HCT116 (cell line): ENCODE measurements at regions not wholly inside any gene's neighbourhood (a gene's known extent, or its start where the extent isn't known, plus 50 kb on each side); places are given as distances from the start of the nearest gene placed in this dataset.

Experiments
- ATAC-seq: fragments of 200-7000 bp; cut with Tn5 transposase; 2 replicates; pipeline ENCODE4 v1.9.1; 2020; ENCODE audit warnings: mild to moderate bottlenecking, moderate library complexity
- BruUV-seq: library from RNA; stranded (reverse); fragments of 400-500 nt; replicated peaks from 2 replicates; lab custom pipeline; 2021; lab: Mats Ljungman, UMichigan
- CTCF ChIA-PET: fragments of 300-600 bp; sonication (Branson Sonifier 250); formaldehyde crosslinking; loops from one replicate; lab custom pipeline; 2021; ENCODE audit warnings: antibody characterized with exemption; lab: Charles Lee
- POLR2A ChIA-PET: fragments of 300-600, 350-600 bp; sonication (Branson Sonifier 250); formaldehyde crosslinking; loops from one replicate; lab custom pipeline; 2021; ENCODE audit warnings: antibody characterized with exemption; lab: Charles Lee
- RAD21 ChIA-PET, 2 experiments: fragments of 300-600 bp; sonication (Branson Sonifier 250); formaldehyde crosslinking; loops; one replicate each; lab custom pipeline; 2023; ENCODE audit warnings: low total read pairs in 2 of 2; ENCODE audit not compliant: uncharacterized antibody in 2 of 2, unreplicated experiment in 2 of 2, low non-redundant PET in 1 of 2; lab: Charles Lee
- DNase-seq: peaks from one replicate; pipeline ENCODE4 v3.0.0-alpha.2; 2010; ENCODE audit warnings: low read depth, low spot score
- H2AFZ ChIP-seq: fragments of 200-600 bp; shearing (Covaris generic), sonication (generic); 2 replicates; pipeline ENCODE4 v1.6.1; 2017; ENCODE audit warnings: low read depth, mixed run types, mixed read lengths, antibody characterized with exemption, low read length; ENCODE audit not compliant: poor library complexity, severe bottlenecking
- H3K27ac ChIP-seq: 2 replicates; pipeline ENCODE4 v1.5.1; 2012; ENCODE audit warnings: low read depth, low read length
- H3K27me3 ChIP-seq: fragments of 200-600 bp; sonication (generic); 2 replicates; pipeline ENCODE4 v1.6.1; 2016; ENCODE audit warnings: mixed run types, low read length, mixed read lengths; ENCODE audit not compliant: insufficient read depth
- H3K36me3 ChIP-seq, 2 experiments: fragments of 200-500 bp in 1 of 2; fragments of 200-600 bp in 1 of 2; sonication (Bioruptor generic) in 1 of 2; sonication (generic) in 1 of 2; 2 replicates each; pipeline versions ENCODE4 v1.5.1 to v1.6.1; 2014 to 2016; ENCODE audit warnings: low read length in 2 of 2, inconsistent platforms in 1 of 2, mixed read lengths in 1 of 2, mixed run types in 1 of 2; ENCODE audit not compliant: insufficient read depth in 2 of 2, control insufficient read depth in 1 of 2
- H3K4me1 ChIP-seq, 2 experiments: fragments of 200-600 bp in 1 of 2; sonication (generic) in 1 of 2; 2 replicates each; pipeline versions ENCODE4 v1.5.1 to v1.6.1; 2012 to 2017; ENCODE audit warnings: low read length in 2 of 2, inconsistent platforms in 1 of 2, mild to moderate bottlenecking in 1 of 2, mixed read lengths in 1 of 2, mixed run types in 1 of 2, moderate library complexity in 1 of 2; ENCODE audit not compliant: insufficient read depth in 2 of 2, control insufficient read depth in 1 of 2
- H3K4me2 ChIP-seq: fragments of 200-600 bp; sonication (generic); 2 replicates; pipeline ENCODE4 v1.6.1; 2017; ENCODE audit warnings: mixed run types, low read length, mixed read lengths
- H3K4me3 ChIP-seq, 2 experiments: fragments of 200-600 bp in 1 of 2; sonication (generic) in 1 of 2; replicated peaks in 1 of 2; 2 replicates each; pipeline ENCODE4 v1.5.1; 2011 to 2016; ENCODE audit warnings: low read length in 2 of 2, control low read depth in 1 of 2, low read depth in 1 of 2, mild to moderate bottlenecking in 1 of 2, mixed read lengths in 1 of 2, mixed run types in 1 of 2
- H3K79me2 ChIP-seq: fragments of 200-600 bp; sonication (generic); 2 replicates; pipeline ENCODE4 v1.6.1; 2017; ENCODE audit warnings: mild to moderate bottlenecking, mixed run types, low read length, moderate library complexity, mixed read lengths; ENCODE audit not compliant: insufficient read depth
- H3K9ac ChIP-seq: fragments of 200-600 bp; sonication (generic); 2 replicates; pipeline ENCODE4 v1.6.1; 2016; ENCODE audit warnings: low read length, mixed read lengths
- H3K9me2 ChIP-seq: fragments of 200-600 bp; sonication (generic), shearing (Covaris generic); 2 replicates; pipeline ENCODE4 v1.6.1; 2017; ENCODE audit warnings: mixed run types, mild to moderate bottlenecking, moderate library complexity; ENCODE audit not compliant: insufficient read depth
- H3K9me3 ChIP-seq, 2 experiments: fragments of 200-500 bp in 1 of 2; fragments of 200-600 bp in 1 of 2; sonication (Bioruptor generic) in 1 of 2; sonication (generic) in 1 of 2; 2 replicates each; pipeline ENCODE4 v1.6.1; 2014 to 2017; ENCODE audit warnings: low read length in 2 of 2, mixed read lengths in 2 of 2, inconsistent platforms in 1 of 2, low read depth in 1 of 2, mild to moderate bottlenecking in 1 of 2, mixed run types in 1 of 2, moderate library complexity in 1 of 2; ENCODE audit not compliant: control insufficient read depth in 1 of 2, insufficient read depth in 1 of 2
- H4K20me1 ChIP-seq: fragments of 200-600 bp; sonication (generic), shearing (Covaris generic); 2 replicates; pipeline ENCODE4 v1.6.1; 2017; ENCODE audit warnings: mixed run types, mild to moderate bottlenecking, moderate library complexity; ENCODE audit not compliant: insufficient read depth
- ATF3 ChIP-seq: IDR thresholded peaks from 2 replicates; pipeline ENCODE4 v1.6.1; 2012
- EGR1 ChIP-seq: IDR thresholded peaks from 2 replicates; pipeline ENCODE4 v1.6.1; 2012; ENCODE audit warnings: low read depth
- FOSL1 ChIP-seq: IDR thresholded peaks from 2 replicates; pipeline ENCODE4 v1.6.1; 2012; ENCODE audit warnings: low read depth
- MAX ChIP-seq: IDR thresholded peaks from 2 replicates; pipeline ENCODE4 v1.6.1; 2012
- REST ChIP-seq: IDR thresholded peaks from 2 replicates; pipeline ENCODE4 v1.6.1; 2012; ENCODE audit warnings: low read depth
- SRF ChIP-seq: IDR thresholded peaks from 2 replicates; pipeline ENCODE4 v1.6.1; 2012; ENCODE audit warnings: low read depth
- TCF7L2 ChIP-seq: IDR thresholded peaks from 2 replicates; pipeline ENCODE4 v1.7.0; 2011; ENCODE audit warnings: borderline replicate concordance, inconsistent platforms; ENCODE audit not compliant: insufficient read depth, insufficient read length; ENCODE audit errors: extremely low read depth
- ZBTB33 ChIP-seq: IDR thresholded peaks from 2 replicates; pipeline ENCODE4 v1.6.1; 2011; ENCODE audit warnings: mild to moderate bottlenecking, low read length, moderate library complexity; ENCODE audit not compliant: insufficient replicate concordance; ENCODE audit errors: extremely low read depth
- ZFX ChIP-seq: fragments of 450-650 bp; IDR thresholded peaks from 2 replicates; pipeline ENCODE4 v1.6.1; 2017
- ZNF274 ChIP-seq: fragments of 200-500 bp; sonication (Bioruptor generic); IDR thresholded peaks from 2 replicates; pipeline ENCODE4 v1.6.1; 2014; ENCODE audit warnings: mild to moderate bottlenecking, low read depth, low read length, inconsistent platforms
- intact Hi-C: fragments of 100-400 bp; cut with micrococcal nuclease; formaldehyde crosslinking; loops from 2 replicates; pipeline ENCODE4 v1.10.0; 2022

- peak; percentile 41 for ATAC-seq
- intact Hi-C loops, result loop anchor here (5.0 kb wide), 1 partner anchor 115 kb away; the partner anchor contains the start of gene NCOR2
These were observed 114.5 kb upstream of the NCOR2 start for GRCh38 chr12:124681779-124682391.

More at GRCh38 chr12:124681779-124682391, 114.5 kb upstream of the NCOR2 start:
- CTCF ChIA-PET, result no interaction called here
- DNase-seq, result no peak
- H3K9me2 ChIP-seq, result no peaks in the 10 kb centered on the region
- peaks cover 45 to 73% of the 10 kb centered on the region in 2 experiments for H3K4me1 ChIP-seq
- H3K9me3 ChIP-seq, result peaks cover 0 to 4% of the 10 kb centered on the region in 2 experiments; a peak in 1 of 4 replicates
- peak overlapping the region; percentile 71 for H3K4me2 ChIP-seq
- H4K20me1 ChIP-seq, result no peaks in the 10 kb centered on the region
- RAD21 ChIA-PET, result no interaction called here
- peak overlapping the region; percentile 20 for H2AFZ ChIP-seq
- no TSS peak for BruUV-seq
- H3K36me3 ChIP-seq, result no peaks in the 10 kb centered on the region
- peak overlapping the region; percentile 20; the same call in 1 of the 2 replicates for H3K27ac ChIP-seq
- no peaks in the 10 kb centered on the region for H3K27me3 ChIP-seq
- TF ChIP-seq FOSL1 (no peak), ZNF274 (no peak), TCF7L2 (no peak), ZBTB33 (no peak), MAX (no peak), SRF (no peak), ZFX (no peak), ATF3 (no peak), EGR1 (no peak), REST (no peak)
- no peaks in the 10 kb centered on the region for H3K79me2 ChIP-seq
- POLR2A ChIA-PET, result no interaction called here
- H3K4me3 ChIP-seq, result peak overlapping the region in 1 of 2 experiments; percentile 25; a peak in 3 of 4 replicates
- H3K9ac ChIP-seq, result peak overlapping the region; percentile 42
